ENCODE measurements at regions not wholly inside any gene's neighbourhood (a gene's known extent, or its start where the extent isn't known, plus 50 kb on each side); places are given as distances from the start of the nearest gene placed in this dataset.

DNA sequence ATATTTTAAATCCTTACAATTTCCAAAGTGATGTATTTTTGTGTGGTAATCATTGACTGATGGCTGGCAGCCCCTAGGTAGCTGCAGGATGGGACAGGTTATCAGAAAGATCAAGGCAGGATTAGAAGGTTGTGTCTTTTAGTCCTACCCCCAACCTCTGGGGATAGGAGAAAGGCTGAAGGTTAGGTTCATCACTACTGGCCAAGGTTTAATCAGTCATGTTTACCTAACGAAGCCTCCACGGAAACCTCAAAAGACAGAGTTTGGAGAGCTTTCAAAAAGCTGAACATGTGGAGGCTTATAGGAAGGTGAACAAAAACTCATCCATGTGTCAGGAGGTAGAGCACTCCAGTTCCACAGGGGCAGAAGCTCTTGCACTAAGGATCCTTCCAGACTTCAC lies 77.5 kb upstream of the CD163 start (continued):
- no peak for TF ChIP-seq SCRT1 (tag by site-specific recombination; IDR thresholded peaks at IDR 0.05; ENCODE audit: borderline replicate concordance)
- TF ChIP-seq, protein P1, sequence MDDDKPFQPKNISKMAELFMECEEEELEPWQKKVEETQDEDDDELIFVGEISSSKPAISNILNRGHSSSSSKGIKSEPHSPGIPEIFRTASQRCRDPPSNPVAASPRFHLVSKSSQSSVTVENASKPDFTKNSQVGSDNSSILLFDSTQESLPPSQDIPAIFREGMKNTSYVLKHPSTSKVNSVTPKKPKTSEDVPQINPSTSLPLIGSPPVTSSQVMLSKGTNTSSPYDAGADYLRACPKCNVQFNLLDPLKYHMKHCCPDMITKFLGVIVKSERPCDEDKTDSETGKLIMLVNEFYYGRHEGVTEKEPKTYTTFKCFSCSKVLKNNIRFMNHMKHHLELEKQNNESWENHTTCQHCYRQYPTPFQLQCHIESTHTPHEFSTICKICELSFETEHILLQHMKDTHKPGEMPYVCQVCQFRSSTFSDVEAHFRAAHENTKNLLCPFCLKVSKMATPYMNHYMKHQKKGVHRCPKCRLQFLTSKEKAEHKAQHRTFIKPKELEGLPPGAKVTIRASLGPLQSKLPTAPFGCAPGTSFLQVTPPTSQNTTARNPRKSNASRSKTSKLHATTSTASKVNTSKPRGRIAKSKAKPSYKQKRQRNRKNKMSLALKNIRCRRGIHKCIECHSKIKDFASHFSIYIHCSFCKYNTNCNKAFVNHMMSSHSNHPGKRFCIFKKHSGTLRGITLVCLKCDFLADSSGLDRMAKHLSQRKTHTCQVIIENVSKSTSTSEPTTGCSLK (tag by site-specific recombination; IDR thresholded peaks at IDR 0.05), result no peak
- TF ChIP-seq ZNF140 (tag by site-specific recombination; IDR thresholded peaks at IDR 0.05), result no peak
- no peak for TF ChIP-seq ZNF335 (tag by site-specific recombination; conservative IDR thresholded peaks at IDR 0.05)
- TF ChIP-seq PRDM4 (tag by site-specific recombination; IDR thresholded peaks at IDR 0.05), result no peak
- TF ChIP-seq ZNF132 (tag by site-specific recombination; IDR thresholded peaks at IDR 0.05; ENCODE audit: borderline replicate concordance), result no peak
- no peak for TF ChIP-seq ZNF23 (tag by site-specific recombination; IDR thresholded peaks at IDR 0.05; ENCODE audit: borderline replicate concordance)
- TF ChIP-seq, protein P2, sequence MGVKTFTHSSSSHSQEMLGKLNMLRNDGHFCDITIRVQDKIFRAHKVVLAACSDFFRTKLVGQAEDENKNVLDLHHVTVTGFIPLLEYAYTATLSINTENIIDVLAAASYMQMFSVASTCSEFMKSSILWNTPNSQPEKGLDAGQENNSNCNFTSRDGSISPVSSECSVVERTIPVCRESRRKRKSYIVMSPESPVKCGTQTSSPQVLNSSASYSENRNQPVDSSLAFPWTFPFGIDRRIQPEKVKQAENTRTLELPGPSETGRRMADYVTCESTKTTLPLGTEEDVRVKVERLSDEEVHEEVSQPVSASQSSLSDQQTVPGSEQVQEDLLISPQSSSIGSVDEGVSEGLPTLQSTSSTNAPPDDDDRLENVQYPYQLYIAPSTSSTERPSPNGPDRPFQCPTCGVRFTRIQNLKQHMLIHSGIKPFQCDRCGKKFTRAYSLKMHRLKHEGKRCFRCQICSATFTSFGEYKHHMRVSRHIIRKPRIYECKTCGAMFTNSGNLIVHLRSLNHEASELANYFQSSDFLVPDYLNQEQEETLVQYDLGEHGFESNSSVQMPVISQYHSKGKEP (tag by site-specific recombination; IDR thresholded peaks at IDR 0.05), result no peak
- TF ChIP-seq PATZ1 (tag by site-specific recombination; IDR thresholded peaks at IDR 0.05), result no peak
- TF ChIP-seq ZNF223 (tag by site-specific recombination; IDR thresholded peaks at IDR 0.05), result no peak

DNA sequence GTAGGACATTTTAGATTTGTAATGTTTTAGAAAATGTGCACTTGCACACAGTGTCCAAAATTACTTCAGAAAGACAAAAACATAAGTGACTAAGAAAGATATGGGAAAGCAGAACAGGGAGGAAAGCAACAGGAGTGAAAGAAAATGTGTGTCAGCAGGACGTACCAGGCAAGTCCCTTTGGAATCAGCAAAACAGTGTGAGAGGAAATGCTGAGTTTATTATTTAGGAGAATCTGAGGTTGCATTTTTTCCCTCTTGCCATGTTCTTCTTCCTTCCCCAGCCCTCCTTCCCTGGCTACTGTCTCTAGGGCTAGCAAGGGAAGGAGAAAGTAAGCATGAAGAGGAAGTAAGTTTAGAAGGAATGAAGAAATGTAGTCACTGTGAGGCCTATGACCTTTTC lies 67.7 kb upstream of the CD163 start:
- CTCF ChIA-PET, result no interaction called here

GRCh38 chr12:7557227-7557626 lies 53.6 kb upstream of the CD163 start:
- Histone ChIP-seq H3K27ac (ENCODE audit: extremely low read depth, low read depth, low read length) (no peak overlapping the region), H3K4me3 (ENCODE audit: low read depth, low read length) (no peak overlapping the region), H3K36me3 (ENCODE audit: control insufficient read depth in 2 of 2, insufficient read depth in 1 of 2, low read length in 2 of 2) (no peaks in the 10 kb centered on the region), H3K4me1 (ENCODE audit: control insufficient read depth, insufficient read depth, low read length) (no peaks in the 10 kb centered on the region), H3K9me3 (ENCODE audit: control insufficient read depth, insufficient read depth, low read depth, low read length) (no peaks in the 10 kb centered on the region)
- ChIA-PET CTCF (no interaction called here), POLR2A (no interaction called here)
- TF ChIP-seq ZNF146 (tag by site-specific recombination; IDR thresholded peaks at IDR 0.05) (no peak), MEIS1 (CRISPR knock-in tag; IDR thresholded peaks at IDR 0.05; ENCODE audit: borderline replicate concordance) (no peak), ZNF138 (tag by site-specific recombination; IDR thresholded peaks at IDR 0.05; ENCODE audit: borderline replicate concordance) (no peak), ZNF433 (tag by site-specific recombination; IDR thresholded peaks at IDR 0.05; ENCODE audit: low read depth) (no peak), PBX3 (CRISPR knock-in tag; IDR thresholded peaks at IDR 0.05) (no peak)
- TF ChIP-seq, protein P3, sequence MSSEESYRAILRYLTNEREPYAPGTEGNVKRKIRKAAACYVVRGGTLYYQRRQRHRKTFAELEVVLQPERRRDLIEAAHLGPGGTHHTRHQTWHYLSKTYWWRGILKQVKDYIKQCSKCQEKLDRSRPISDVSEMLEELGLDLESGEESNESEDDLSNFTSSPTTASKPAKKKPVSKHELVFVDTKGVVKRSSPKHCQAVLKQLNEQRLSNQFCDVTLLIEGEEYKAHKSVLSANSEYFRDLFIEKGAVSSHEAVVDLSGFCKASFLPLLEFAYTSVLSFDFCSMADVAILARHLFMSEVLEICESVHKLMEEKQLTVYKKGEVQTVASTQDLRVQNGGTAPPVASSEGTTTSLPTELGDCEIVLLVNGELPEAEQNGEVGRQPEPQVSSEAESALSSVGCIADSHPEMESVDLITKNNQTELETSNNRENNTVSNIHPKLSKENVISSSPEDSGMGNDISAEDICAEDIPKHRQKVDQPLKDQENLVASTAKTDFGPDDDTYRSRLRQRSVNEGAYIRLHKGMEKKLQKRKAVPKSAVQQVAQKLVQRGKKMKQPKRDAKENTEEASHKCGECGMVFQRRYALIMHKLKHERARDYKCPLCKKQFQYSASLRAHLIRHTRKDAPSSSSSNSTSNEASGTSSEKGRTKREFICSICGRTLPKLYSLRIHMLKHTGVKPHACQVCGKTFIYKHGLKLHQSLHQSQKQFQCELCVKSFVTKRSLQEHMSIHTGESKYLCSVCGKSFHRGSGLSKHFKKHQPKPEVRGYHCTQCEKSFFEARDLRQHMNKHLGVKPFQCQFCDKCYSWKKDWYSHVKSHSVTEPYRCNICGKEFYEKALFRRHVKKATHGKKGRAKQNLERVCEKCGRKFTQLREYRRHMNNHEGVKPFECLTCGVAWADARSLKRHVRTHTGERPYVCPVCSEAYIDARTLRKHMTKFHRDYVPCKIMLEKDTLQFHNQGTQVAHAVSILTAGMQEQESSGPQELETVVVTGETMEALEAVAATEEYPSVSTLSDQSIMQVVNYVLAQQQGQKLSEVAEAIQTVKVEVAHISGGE (tag by site-specific recombination; conservative IDR thresholded peaks at IDR 0.05; ENCODE audit: low read depth), result no peak

More for the DNA sequence above, 67.7 kb upstream of the CD163 start:
- TF ChIP-seq ZNF404 (tag by site-specific recombination; IDR thresholded peaks at IDR 0.05), result no peak
- no peak for TF ChIP-seq ZNF19 (tag by site-specific recombination; IDR thresholded peaks at IDR 0.05; ENCODE audit: low read depth)
- TF ChIP-seq IKZF3 (tag by site-specific recombination; IDR thresholded peaks at IDR 0.05), result no peak
- no peak for TF ChIP-seq YY1 (tag by site-specific recombination; IDR thresholded peaks at IDR 0.05)
- no peak for TF ChIP-seq ZIC2 (tag by site-specific recombination; IDR thresholded peaks at IDR 0.05)
- TF ChIP-seq ZNF830 (tag by site-specific recombination; IDR thresholded peaks at IDR 0.05; ENCODE audit: low read depth), result no peak
- TF ChIP-seq ZNF76 (tag by site-specific recombination; IDR thresholded peaks at IDR 0.05; ENCODE audit: borderline replicate concordance, low read depth), result no peak
- no peak for TF ChIP-seq GLI2 (tag by site-specific recombination; IDR thresholded peaks at IDR 0.05; ENCODE audit: borderline replicate concordance, low read depth)
- no peak for TF ChIP-seq ZNF785 (tag by site-specific recombination; IDR thresholded peaks at IDR 0.05)
- TF ChIP-seq ZNF654 (tag by site-specific recombination; IDR thresholded peaks at IDR 0.05; ENCODE audit: low read depth), result no peak
- TF ChIP-seq SP3 (tag by site-specific recombination; IDR thresholded peaks at IDR 0.05), result no peak
- TF ChIP-seq MYNN (tag by site-specific recombination; IDR thresholded peaks at IDR 0.05; ENCODE audit: borderline replicate concordance), result no peak
- TF ChIP-seq ZNF776 (tag by site-specific recombination; IDR thresholded peaks at IDR 0.05; ENCODE audit: borderline replicate concordance), result no peak
- no peak overlapping the region for H3K27ac ChIP-seq (ENCODE audit: extremely low read depth, low read depth, low read length)
- no peaks in the 10 kb centered on the region for H3K9me3 ChIP-seq (ENCODE audit: control insufficient read depth, insufficient read depth, low read depth, low read length)
- H3K4me1 ChIP-seq (ENCODE audit: control insufficient read depth, insufficient read depth, low read length), result no peaks in the 10 kb centered on the region
- H3K36me3 ChIP-seq (ENCODE audit: control insufficient read depth in 2 of 2, insufficient read depth in 1 of 2, low read length in 2 of 2), result no peaks in the 10 kb centered on the region
- POLR2A ChIA-PET, result no interaction called here
- no peak overlapping the region for H3K4me3 ChIP-seq (ENCODE audit: low read depth, low read length)
